ENCODE measurements at regions not wholly inside any gene's neighbourhood (a gene's known extent, or its start where the extent isn't known, plus 50 kb on each side); places are given as distances from the start of the nearest gene placed in this dataset.

DNA sequence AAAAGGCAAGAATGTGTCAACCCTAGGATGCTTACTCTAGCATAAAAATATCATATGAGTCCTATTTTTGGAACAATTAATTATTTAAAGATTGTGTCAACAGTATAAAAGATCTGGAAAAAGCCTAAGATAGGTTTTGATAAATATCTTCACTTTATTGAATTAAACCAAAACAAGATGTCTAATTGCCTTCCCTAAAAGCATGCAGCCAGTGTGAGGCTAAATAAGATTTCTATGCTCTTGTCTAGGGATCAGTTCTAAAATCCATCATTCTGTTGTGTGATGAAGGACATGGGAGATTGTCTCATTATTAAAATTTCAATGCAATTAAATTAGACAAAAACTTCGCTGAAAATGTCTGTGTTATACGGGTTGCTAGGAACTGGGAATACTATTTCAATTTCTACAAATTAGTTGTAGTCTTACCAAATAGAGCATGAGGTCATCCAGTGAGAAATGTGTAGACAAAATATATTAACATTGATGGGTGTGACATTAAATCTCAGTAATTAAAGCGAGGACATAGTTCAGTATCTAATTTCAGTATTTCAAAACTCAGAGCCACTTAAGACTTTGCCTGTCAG, 535.6 kb upstream of the FSIP2 start:
- Mint-ChIP-seq H3K27me3 (ENCODE audit: low read depth) (no peaks in the 10 kb centered on the region), H3K4me1 (no peaks in the 10 kb centered on the region), H3K9me3 (peaks cover 0 to 2% of the 10 kb centered on the region in 2 experiments; a peak in 1 of 5 replicates), H3K27ac (no peak overlapping the region), H3K36me3 (ENCODE audit: insufficient read depth in 1 of 3, low read depth in 3 of 3) (no peaks in the 10 kb centered on the region), H3K4me3 (no peak overlapping the region)
- Histone ChIP-seq H4K5ac (ENCODE audit: insufficient read length, low read depth, low read length) (no peak overlapping the region), H3K4ac (ENCODE audit: low read depth, low read length) (no peak overlapping the region), H2BK5ac (ENCODE audit: insufficient read length, low read length) (no peak overlapping the region), H4K8ac (replicated peaks; ENCODE audit: insufficient read length, low read depth, low read length) (no peak overlapping the region), H2BK12ac (ENCODE audit: insufficient read length, low read depth, low read length) (no peak overlapping the region), H3K23me2 (ENCODE audit: insufficient read length, low read depth, low read length, poor library complexity, severe bottlenecking) (no peaks in the 10 kb centered on the region), H3K27ac (ENCODE audit: insufficient read length, low read depth, low read length) (no peak overlapping the region), H3K27me3 (ENCODE audit: insufficient read depth, low read length) (no peaks in the 10 kb centered on the region), H4K91ac (ENCODE audit: insufficient read length, low read depth, low read length) (no peak overlapping the region), H3K56ac (ENCODE audit: insufficient read length, low read depth, low read length) (no peak overlapping the region), H4K20me1 (ENCODE audit: control insufficient read depth, insufficient read depth, insufficient read length) (no peaks in the 10 kb centered on the region), H3K4me1 (ENCODE audit: insufficient read depth, low read length) (no peaks in the 10 kb centered on the region), H3K79me2 (ENCODE audit: insufficient read depth, low read length) (no peaks in the 10 kb centered on the region), H3K14ac (ENCODE audit: insufficient read depth, low read length) (no peak overlapping the region), H2AK5ac (ENCODE audit: insufficient read length, low read length) (no peak overlapping the region), H3K23ac (ENCODE audit: insufficient read length, low read depth, low read length) (no peak overlapping the region), H3K79me1 (ENCODE audit: insufficient read depth, low read depth, low read length, poor library complexity, severe bottlenecking) (no peaks in the 10 kb centered on the region), H2BK120ac (ENCODE audit: low read depth, low read length, poor library complexity, severe bottlenecking) (no peak overlapping the region), H3T11ph (ENCODE audit: low read length) (no peak overlapping the region), H3K9me3 (ENCODE audit: control insufficient read depth, low read depth, low read length) (no peaks in the 10 kb centered on the region), H2BK20ac (ENCODE audit: low read depth, low read length, poor library complexity, severe bottlenecking) (no peak overlapping the region), H3K4me2 (ENCODE audit: insufficient read depth, insufficient read length, low read length) (no peak overlapping the region), H3K18ac (ENCODE audit: insufficient read length, low read depth, low read length) (no peak overlapping the region), H3K9ac (ENCODE audit: extremely low read depth, insufficient read length, low read length) (no peak overlapping the region), H2BK15ac (ENCODE audit: low read depth, low read length) (no peak overlapping the region), H2AFZ (ENCODE audit: low read length) (no peak overlapping the region)
- TF ChIP-seq, protein P1, sequence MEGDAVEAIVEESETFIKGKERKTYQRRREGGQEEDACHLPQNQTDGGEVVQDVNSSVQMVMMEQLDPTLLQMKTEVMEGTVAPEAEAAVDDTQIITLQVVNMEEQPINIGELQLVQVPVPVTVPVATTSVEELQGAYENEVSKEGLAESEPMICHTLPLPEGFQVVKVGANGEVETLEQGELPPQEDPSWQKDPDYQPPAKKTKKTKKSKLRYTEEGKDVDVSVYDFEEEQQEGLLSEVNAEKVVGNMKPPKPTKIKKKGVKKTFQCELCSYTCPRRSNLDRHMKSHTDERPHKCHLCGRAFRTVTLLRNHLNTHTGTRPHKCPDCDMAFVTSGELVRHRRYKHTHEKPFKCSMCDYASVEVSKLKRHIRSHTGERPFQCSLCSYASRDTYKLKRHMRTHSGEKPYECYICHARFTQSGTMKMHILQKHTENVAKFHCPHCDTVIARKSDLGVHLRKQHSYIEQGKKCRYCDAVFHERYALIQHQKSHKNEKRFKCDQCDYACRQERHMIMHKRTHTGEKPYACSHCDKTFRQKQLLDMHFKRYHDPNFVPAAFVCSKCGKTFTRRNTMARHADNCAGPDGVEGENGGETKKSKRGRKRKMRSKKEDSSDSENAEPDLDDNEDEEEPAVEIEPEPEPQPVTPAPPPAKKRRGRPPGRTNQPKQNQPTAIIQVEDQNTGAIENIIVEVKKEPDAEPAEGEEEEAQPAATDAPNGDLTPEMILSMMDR (conservative IDR thresholded peaks at IDR 0.05): no peak
- WGBS (ENCODE audit: extremely low coverage, insufficient read length, low lambda C conversion rate): no CpG with 5 or more reads among the region's 3 CpGs
- DNase-seq: no peak

Measured in H9 (cell line).